ENCODE measurements at regions not wholly inside any gene's neighbourhood (a gene's known extent, or its start where the extent isn't known, plus 50 kb on each side); places are given as distances from the start of the nearest gene placed in this dataset.

GRCh38 chr6:4371207-4371921 lies 236.0 kb upstream of the ECI2 start:
- TF ChIP-seq, protein P1, sequence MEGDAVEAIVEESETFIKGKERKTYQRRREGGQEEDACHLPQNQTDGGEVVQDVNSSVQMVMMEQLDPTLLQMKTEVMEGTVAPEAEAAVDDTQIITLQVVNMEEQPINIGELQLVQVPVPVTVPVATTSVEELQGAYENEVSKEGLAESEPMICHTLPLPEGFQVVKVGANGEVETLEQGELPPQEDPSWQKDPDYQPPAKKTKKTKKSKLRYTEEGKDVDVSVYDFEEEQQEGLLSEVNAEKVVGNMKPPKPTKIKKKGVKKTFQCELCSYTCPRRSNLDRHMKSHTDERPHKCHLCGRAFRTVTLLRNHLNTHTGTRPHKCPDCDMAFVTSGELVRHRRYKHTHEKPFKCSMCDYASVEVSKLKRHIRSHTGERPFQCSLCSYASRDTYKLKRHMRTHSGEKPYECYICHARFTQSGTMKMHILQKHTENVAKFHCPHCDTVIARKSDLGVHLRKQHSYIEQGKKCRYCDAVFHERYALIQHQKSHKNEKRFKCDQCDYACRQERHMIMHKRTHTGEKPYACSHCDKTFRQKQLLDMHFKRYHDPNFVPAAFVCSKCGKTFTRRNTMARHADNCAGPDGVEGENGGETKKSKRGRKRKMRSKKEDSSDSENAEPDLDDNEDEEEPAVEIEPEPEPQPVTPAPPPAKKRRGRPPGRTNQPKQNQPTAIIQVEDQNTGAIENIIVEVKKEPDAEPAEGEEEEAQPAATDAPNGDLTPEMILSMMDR (IDR thresholded peaks at IDR 0.05; ENCODE audit: extremely low read depth in 1 of 2, insufficient read depth in 1 of 2, low read depth in 1 of 2, low read length in 2 of 2), result no peak
- TF ChIP-seq MYC (IDR thresholded peaks at IDR 0.05; ENCODE audit: low read depth, low read length) (no peak), MAX (IDR thresholded peaks at IDR 0.05; ENCODE audit: insufficient read depth, insufficient read length) (no peak), GATA2 (IDR thresholded peaks at IDR 0.05; ENCODE audit: insufficient read depth, insufficient read length, low read depth, low read length) (no peak), JUN (IDR thresholded peaks at IDR 0.05; ENCODE audit: borderline replicate concordance, insufficient read depth, insufficient read length, low read depth) (no peak), POLR2AphosphoS5 (IDR thresholded peaks at IDR 0.05; ENCODE audit: insufficient read depth, low read depth, low read length) (no peak), EZH2 (IDR thresholded peaks at IDR 0.05; ENCODE audit: borderline replicate concordance, low read depth, low read length, severe bottlenecking) (no peak), POLR2A (IDR thresholded peaks at IDR 0.05; ENCODE audit: low read depth, low read length) (no peak)
